Astrocyte of the hippocampus (primary cell): ENCODE measurements at regions not wholly inside any gene's neighbourhood (a gene's known extent, or its start where the extent isn't known, plus 50 kb on each side); places are given as distances from the start of the nearest gene placed in this dataset.

ENCODE experiments used
- DNase-seq: peaks from one replicate; pipeline ENCODE4 v3.0.0; 2011; ENCODE audit warnings: low read depth, low spot score

DNA sequence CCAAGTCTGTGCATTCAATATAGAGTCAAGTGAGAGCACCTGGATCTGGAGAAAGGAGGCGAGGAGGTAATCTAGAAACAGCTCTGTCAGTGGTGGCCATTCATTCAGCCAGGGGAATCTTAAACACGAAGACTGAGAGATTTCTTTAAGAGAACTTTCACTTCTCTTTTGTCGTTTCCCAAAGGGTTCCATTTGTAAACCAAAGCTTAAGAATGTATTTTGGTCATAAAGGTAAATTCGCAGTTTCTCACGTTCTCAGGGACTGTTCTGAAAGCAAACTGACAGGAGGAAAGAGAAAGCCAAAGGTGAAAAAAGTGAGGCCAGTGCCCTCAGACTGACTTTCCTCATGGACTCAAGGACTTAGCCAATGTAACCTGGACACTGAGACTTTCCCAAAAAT is 513.5 kb downstream of the CMPK2 start:
- DNase-seq, result no peak

DNA sequence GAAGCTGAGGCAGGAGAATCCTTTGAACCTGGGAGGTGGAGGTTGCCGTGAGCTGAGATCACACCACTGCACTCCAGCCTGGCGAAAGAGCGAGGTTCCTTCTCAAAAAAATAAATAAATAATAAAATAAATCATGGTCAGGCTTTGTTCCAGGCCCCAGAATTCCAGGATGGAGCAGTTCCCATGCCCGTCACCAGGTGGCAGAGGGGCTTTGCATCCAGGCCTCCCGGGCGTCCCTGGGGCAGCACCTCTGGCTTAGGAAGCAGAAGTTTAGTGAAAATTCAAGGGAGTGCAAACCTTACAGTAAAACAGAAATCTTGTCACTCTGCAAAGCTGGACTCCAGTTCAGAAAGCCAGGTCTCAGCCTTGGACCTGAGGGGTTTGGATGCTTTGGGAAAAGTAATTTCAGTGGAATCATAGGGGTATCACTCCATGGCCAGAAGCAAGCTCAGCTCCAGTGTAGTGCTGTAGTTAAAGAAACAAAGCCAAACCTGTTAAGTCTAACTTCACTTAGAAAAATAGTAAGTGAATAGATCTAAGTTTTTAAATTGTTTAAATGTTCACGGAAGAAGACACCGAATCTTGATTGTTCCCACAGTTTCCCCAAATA is 512.7 kb downstream of the CMPK2 start:
- DNase-seq, result peak; percentile 75

GRCh38 chr2:6353669-6354068 is 512.0 kb downstream of the CMPK2 start:
- no peak for DNase-seq

- DNase-seq, result no peak
Observed at GRCh38 chr2:6354546-6354945, 511.2 kb downstream of the CMPK2 start.

- DNase-seq, result no peak
Observed at GRCh38 chr2:6355886-6356761, 509.6 kb downstream of the CMPK2 start.

GRCh38 chr2:6358546-6358945 is 507.2 kb downstream of the CMPK2 start:
- DNase-seq, result no peak

- no peak for DNase-seq
Observed at GRCh38 chr2:6358985-6359384, 506.7 kb downstream of the CMPK2 start.

- no peak for DNase-seq
Observed at GRCh38 chr2:6359964-6360363, 505.7 kb downstream of the CMPK2 start.

DNA sequence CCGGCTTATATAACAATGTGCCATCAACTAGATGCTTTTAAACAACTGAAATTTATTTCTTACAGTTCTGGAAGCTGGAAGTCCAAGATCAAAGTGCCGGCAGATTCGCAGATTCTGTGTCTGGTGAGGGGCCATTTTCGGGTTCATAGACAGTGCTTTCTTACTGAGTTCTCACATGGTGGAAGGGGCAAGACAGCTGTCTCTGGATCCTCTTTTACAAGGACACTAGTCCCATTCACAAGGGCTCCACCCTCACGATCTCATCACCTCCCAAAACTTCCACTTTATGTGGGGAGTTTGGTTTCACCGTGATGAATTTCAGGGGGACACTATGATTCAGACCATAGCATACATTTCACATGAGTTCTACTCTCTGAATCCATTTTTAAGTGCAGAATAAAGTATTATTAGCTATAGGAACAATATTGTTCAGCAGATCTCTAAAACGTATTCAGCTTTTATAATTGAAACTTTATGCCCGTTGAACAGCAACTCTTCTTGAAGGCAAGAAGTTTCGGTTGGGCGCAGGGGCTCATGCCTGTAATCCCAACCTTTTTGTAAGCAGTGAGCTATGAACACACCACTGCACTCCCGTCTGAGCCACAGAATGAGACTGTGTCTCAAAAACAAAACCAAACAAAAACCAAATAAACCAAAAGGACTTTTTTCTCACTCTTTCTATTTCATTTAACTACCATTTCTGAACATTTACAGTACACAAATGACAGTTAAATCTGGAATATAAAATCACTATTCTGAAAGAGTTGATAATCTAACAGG is 502.8 kb downstream of the CMPK2 start:
- no peak for DNase-seq

- DNase-seq, result peak; percentile 69
Observed at GRCh38 chr2:6368281-6368680, 497.4 kb downstream of the CMPK2 start.

- DNase-seq, result no peak
Observed at GRCh38 chr2:6369266-6369665, 496.4 kb downstream of the CMPK2 start.

DNA sequence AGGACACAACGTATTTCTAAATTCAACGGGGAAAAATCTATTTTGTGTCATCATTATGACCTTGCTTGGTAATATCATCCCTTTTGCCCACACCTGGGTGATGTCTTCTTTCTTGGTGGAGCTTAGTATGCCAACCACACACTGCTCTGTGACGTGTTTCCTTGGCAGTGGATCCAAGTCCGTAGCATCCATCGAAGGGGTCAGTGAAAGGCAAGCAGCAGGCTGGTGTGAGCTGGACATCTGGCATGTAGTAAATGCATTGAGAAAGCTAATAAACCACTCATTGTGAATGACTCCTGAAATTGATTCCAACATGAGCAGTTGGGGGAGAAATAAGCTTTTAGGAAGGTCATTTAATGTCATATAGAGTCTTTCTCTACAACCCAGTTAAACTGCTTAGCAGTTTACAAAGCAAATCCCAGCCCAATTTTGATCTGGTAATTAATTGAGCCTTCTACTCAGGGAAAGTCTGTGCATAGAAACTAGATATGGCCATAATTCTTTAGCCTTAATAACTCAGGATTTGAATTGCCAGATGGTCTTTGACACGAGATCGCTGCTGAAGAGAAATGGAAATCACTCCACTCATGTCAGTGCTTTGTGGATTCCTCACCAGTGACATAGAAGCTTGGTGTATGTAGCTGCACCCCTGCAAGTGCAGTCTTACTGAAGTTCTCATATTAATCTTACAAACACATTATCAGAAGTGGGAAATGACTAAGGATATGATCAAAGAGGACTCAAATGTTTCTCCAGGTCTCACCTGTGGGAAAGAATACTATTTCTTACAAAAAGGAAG is 494.8 kb downstream of the CMPK2 start:
- DNase-seq, result peak; percentile 21

- DNase-seq, result peak; percentile 94
Observed at GRCh38 chr2:6372317-6372901, 493.3 kb downstream of the CMPK2 start.

GRCh38 chr2:6381326-6381725 is 484.4 kb downstream of the CMPK2 start:
- no peak for DNase-seq

DNA sequence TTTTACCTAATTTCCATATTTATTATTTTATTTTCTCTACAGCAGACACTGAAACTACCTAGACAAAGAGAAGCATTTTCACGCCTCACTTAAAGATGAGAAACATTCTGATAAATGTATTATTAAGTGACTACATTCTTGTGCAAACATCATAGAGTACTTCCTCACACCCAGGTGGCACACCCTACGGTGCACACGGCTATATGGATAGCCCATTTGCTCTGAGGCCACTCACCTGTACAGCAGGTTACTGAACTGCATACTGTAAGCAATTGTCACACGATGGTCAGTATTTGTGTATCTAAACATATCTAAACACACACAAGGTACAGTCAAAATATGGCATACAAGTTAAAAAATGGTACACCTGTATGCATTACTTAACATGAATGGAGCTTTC is 481.4 kb downstream of the CMPK2 start:
- DNase-seq, result no peak

DNA sequence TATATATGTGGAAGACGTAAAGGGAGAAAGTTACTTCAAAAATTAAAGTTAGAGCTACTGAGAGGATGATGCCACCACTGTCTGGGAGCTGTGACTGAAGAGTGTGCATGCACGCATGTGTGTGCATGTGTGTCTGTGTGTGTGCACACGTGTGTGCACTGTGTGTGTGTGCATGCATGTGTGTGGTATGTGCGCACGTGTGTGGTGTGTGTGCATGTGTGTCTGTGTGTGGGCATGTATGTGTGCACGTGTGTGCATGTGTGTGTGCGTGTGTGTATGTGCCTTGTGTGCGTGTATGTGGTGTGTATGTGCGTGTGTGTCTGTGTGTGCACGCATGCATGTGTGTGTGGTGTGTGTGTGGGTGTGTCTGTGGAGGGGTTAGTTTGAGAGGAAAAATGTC is 473.4 kb downstream of the CMPK2 start:
- DNase-seq, result no peak

GRCh38 chr2:6392966-6393365 is 472.7 kb downstream of the CMPK2 start:
- DNase-seq, result peak; percentile 41

- no peak for DNase-seq
Observed at GRCh38 chr2:6393819-6394218, 471.9 kb downstream of the CMPK2 start.

DNA sequence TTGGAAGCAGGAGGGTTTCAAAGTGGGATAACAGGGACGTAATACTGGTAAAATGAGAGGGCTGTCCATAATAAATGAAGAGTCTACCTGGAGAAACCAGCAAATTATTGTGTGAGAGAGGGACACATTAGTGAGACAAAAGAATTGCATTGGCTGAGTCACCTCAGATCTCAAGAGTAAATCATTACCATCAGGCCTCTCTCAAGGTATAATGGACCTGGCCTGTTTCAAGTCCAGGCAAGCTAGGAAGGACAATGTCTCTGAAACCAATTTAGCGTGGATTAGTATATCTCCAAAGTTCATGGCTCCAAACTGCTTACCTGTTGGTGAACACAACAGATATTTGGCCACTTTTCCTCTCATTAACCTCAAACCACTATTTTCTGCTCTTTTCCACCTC is 471.4 kb downstream of the CMPK2 start:
- DNase-seq, result no peak

- no peak for DNase-seq
Observed at GRCh38 chr2:6398421-6398820, 467.3 kb downstream of the CMPK2 start.

DNA sequence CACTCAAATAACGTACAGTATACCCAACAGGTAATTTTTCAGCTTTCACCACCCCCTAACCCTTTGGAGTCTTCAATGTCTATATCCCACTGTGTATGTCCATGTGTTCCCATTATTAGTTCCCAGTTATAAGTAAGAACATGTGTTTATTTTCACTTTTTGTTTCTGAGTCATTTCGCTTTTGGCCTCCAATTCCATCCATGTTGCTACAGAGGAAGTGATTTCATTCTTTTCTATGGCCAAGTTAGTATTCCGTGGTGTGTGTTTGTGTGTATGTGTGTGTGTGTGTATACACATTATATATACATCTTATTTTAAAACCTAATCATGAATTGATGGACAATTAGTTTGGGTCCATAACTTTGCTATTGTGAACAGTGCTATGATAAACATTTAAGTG is 464.4 kb downstream of the CMPK2 start:
- DNase-seq, result no peak
